IMR-90 (cell line): ENCODE measurements at regions not wholly inside any gene's neighbourhood (a gene's known extent, or its start where the extent isn't known, plus 50 kb on each side); places are given as distances from the start of the nearest gene placed in this dataset.

Experiments
- ATAC-seq: fragments of 200-7000 bp; cut with Tn5 transposase; 2 replicates; pipeline ENCODE4 v1.9.1; 2020; ENCODE audit warnings: low read depth, mild to moderate bottlenecking, moderate library complexity
- BruUV-seq: library from RNA; stranded (reverse); fragments of 400-500 nt; replicated peaks from 2 replicates; lab custom pipeline; 2021; lab: Mats Ljungman, UMichigan
- CTCF ChIA-PET: fragments of 300-600 bp; formaldehyde crosslinking; extraction: SDS; loops from one replicate; lab custom pipeline; 2021; ENCODE audit warnings: antibody characterized with exemption; lab: Yijun Ruan, JAX
- POLR2A ChIA-PET: fragments of 300-600 bp; sonication (Branson Sonifier 250); formaldehyde crosslinking; loops from one replicate; lab custom pipeline; 2022; ENCODE audit warnings: antibody characterized with exemption; ENCODE audit not compliant: unreplicated experiment; lab: Charles Lee
- DNase-seq: peaks from one replicate; pipeline ENCODE4 v3.0.0; 2013
- H2AFZ ChIP-seq: replicated peaks from 2 replicates; pipeline ENCODE3; 2013; ENCODE audit warnings: low read length, mild to moderate bottlenecking; ENCODE audit not compliant: poor library complexity
- H2AK5ac ChIP-seq: 2 replicates; pipeline ENCODE4 v1.6.1; 2013; ENCODE audit warnings: low read depth, low read length, inconsistent platforms
- H2AK9ac ChIP-seq: replicated peaks from 2 replicates; pipeline ENCODE3; 2013; ENCODE audit warnings: mild to moderate bottlenecking, low read depth, low read length, moderate library complexity; ENCODE audit not compliant: poor library complexity
- H2BK120ac ChIP-seq: 2 replicates; pipeline ENCODE4 v1.6.1; 2013; ENCODE audit warnings: low read depth, low read length, inconsistent platforms
- H2BK15ac ChIP-seq: 3 replicates; pipeline ENCODE4 v1.6.1; 2013; ENCODE audit warnings: low read depth, low read length, inconsistent platforms
- H2BK20ac ChIP-seq: 2 replicates; pipeline ENCODE4 v1.6.1; 2013; ENCODE audit warnings: low read depth, mild to moderate bottlenecking, inconsistent platforms, low read length, moderate library complexity
- H2BK5ac ChIP-seq: 2 replicates; pipeline ENCODE4 v1.6.1; 2013; ENCODE audit warnings: mild to moderate bottlenecking, low read depth, low read length, inconsistent platforms; ENCODE audit not compliant: poor library complexity, severe bottlenecking
- H3K14ac ChIP-seq: replicated peaks from 2 replicates; pipeline ENCODE4 v1.6.1; 2013; ENCODE audit warnings: low read depth, low read length, inconsistent platforms
- H3K18ac ChIP-seq: 2 replicates; pipeline ENCODE4 v1.6.1; 2013; ENCODE audit warnings: low read depth, low read length, control low read depth
- H3K23ac ChIP-seq: 2 replicates; pipeline ENCODE4 v1.6.1; 2013; ENCODE audit warnings: low read depth, low read length, inconsistent platforms
- H3K27ac ChIP-seq: 2 replicates; pipeline ENCODE4 v1.5.1; 2013; ENCODE audit warnings: mild to moderate bottlenecking, control low read depth, low read length; ENCODE audit not compliant: insufficient read depth
- H3K27me3 ChIP-seq: 2 replicates; pipeline ENCODE4 v1.6.1; 2013; ENCODE audit warnings: low read length; ENCODE audit not compliant: control insufficient read depth, insufficient read depth
- H3K36me3 ChIP-seq: 2 replicates; pipeline ENCODE4 v1.6.1; 2013; ENCODE audit warnings: low read length, mixed read lengths; ENCODE audit not compliant: control insufficient read depth, insufficient read depth
- H3K4ac ChIP-seq: 2 replicates; pipeline ENCODE4 v1.6.1; 2013; ENCODE audit warnings: low read depth, low read length, inconsistent platforms
- H3K4me1 ChIP-seq: 2 replicates; pipeline ENCODE4 v1.6.1; 2013; ENCODE audit warnings: low read length, mixed read lengths; ENCODE audit not compliant: control insufficient read depth, insufficient read depth
- H3K4me2 ChIP-seq: 2 replicates; pipeline ENCODE4 v1.6.1; 2013; ENCODE audit warnings: low read depth, mild to moderate bottlenecking, control low read depth, low read length, moderate library complexity
- H3K4me3 ChIP-seq: 2 replicates; pipeline ENCODE4 v1.5.1; 2013; ENCODE audit warnings: low read depth, mild to moderate bottlenecking, control low read depth, low read length, moderate library complexity; ENCODE audit not compliant: insufficient read depth
- H3K56ac ChIP-seq: 2 replicates; pipeline ENCODE4 v1.6.1; 2013; ENCODE audit warnings: low read length, inconsistent platforms; ENCODE audit not compliant: insufficient read depth; ENCODE audit errors: extremely low read depth
- H3K79me1 ChIP-seq, 2 experiments: 2 replicates each; pipeline ENCODE4 v1.6.1; 2013; ENCODE audit warnings: low read length in 2 of 2, inconsistent platforms in 1 of 2, low read depth in 1 of 2
- H3K9ac ChIP-seq: 2 replicates; pipeline ENCODE4 v1.6.1; 2013; ENCODE audit warnings: low read depth, low read length, control low read depth
- H3K9me1 ChIP-seq: 2 replicates; pipeline ENCODE4 v1.6.1; 2013; ENCODE audit warnings: low read length, inconsistent platforms; ENCODE audit not compliant: insufficient read depth
- H3K9me3 ChIP-seq: 2 replicates; pipeline ENCODE4 v1.6.1; 2013; ENCODE audit warnings: low read length; ENCODE audit not compliant: control insufficient read depth, insufficient read depth
- H4K20me1 ChIP-seq: 2 replicates; pipeline ENCODE4 v1.6.1; 2013; ENCODE audit warnings: low read length, inconsistent platforms; ENCODE audit not compliant: insufficient read depth
- H4K5ac ChIP-seq: 2 replicates; pipeline ENCODE4 v1.6.1; 2013; ENCODE audit warnings: mild to moderate bottlenecking, low read depth, low read length, control low read depth
- H4K8ac ChIP-seq, 2 experiments: 2 replicates each; pipeline ENCODE4 v1.6.1; 2013; ENCODE audit warnings: low read depth in 2 of 2, low read length in 2 of 2, control low read depth in 1 of 2, inconsistent platforms in 1 of 2
- H4K91ac ChIP-seq: 2 replicates; pipeline ENCODE4 v1.6.1; 2013; ENCODE audit warnings: low read depth, low read length, inconsistent platforms; ENCODE audit not compliant: insufficient read depth
- BHLHE40 ChIP-seq: fragments of 150-350 bp; IDR thresholded peaks from 2 replicates; pipeline ENCODE4 v1.6.1; 2016; ENCODE audit warnings: mild to moderate bottlenecking, low read depth, low read length
- CEBPB ChIP-seq: IDR thresholded peaks from 2 replicates; pipeline ENCODE4 v1.6.1; 2012; ENCODE audit warnings: low read depth, low read length, improper control_type of control experiment
- CHD1 ChIP-seq: IDR thresholded peaks from 2 replicates; pipeline ENCODE4 v1.6.1; 2012; ENCODE audit warnings: low read depth, low read length, improper control_type of control experiment
- CTCF ChIP-seq: conservative IDR thresholded peaks from 2 replicates; pipeline ENCODE4 v1.5.1; 2012; ENCODE audit warnings: mild to moderate bottlenecking, low read depth, low read length, improper control_type of control experiment
- ELK1 ChIP-seq: fragments of 150-350 bp; IDR thresholded peaks from 2 replicates; pipeline ENCODE4 v1.6.1; 2016; ENCODE audit warnings: low read depth, mild to moderate bottlenecking, low read length, moderate library complexity, borderline replicate concordance
- FOS ChIP-seq: fragments of 150-350 bp; IDR thresholded peaks from 2 replicates; pipeline ENCODE4 v1.6.1; 2016; ENCODE audit warnings: low read depth, low read length
- MAFK ChIP-seq: IDR thresholded peaks from 2 replicates; pipeline ENCODE4 v1.6.1; 2012; ENCODE audit warnings: low read depth, low read length, improper control_type of control experiment
- MAZ ChIP-seq: IDR thresholded peaks from 2 replicates; pipeline ENCODE4 v1.6.1; 2012; ENCODE audit warnings: low read depth, mild to moderate bottlenecking, low read length, improper control_type of control experiment, moderate library complexity, borderline replicate concordance
- MXI1 ChIP-seq: IDR thresholded peaks from 2 replicates; pipeline ENCODE4 v1.6.1; 2012; ENCODE audit warnings: low read depth, mild to moderate bottlenecking, low read length, moderate library complexity, borderline replicate concordance
- NFE2L2 ChIP-seq: fragments of 150-350 bp; IDR thresholded peaks from 2 replicates; pipeline ENCODE4 v1.6.1; 2016; ENCODE audit warnings: low read depth, mild to moderate bottlenecking, low read length
- POLR2A ChIP-seq: IDR thresholded peaks from 2 replicates; pipeline ENCODE4 v1.6.1; 2012; ENCODE audit warnings: mild to moderate bottlenecking, low read depth, low read length
- RAD21 ChIP-seq: IDR thresholded peaks from 2 replicates; pipeline ENCODE4 v1.6.1; 2012; ENCODE audit warnings: low read length, improper control_type of control experiment
- RCOR1 ChIP-seq: IDR thresholded peaks from 2 replicates; pipeline ENCODE4 v1.6.1; 2012; ENCODE audit warnings: mild to moderate bottlenecking, low read length, improper control_type of control experiment; ENCODE audit not compliant: insufficient replicate concordance
- RFX5 ChIP-seq: IDR thresholded peaks from 2 replicates; pipeline ENCODE4 v1.8.0; 2012; ENCODE audit warnings: low read depth, mild to moderate bottlenecking, low read length, moderate library complexity
- SMC3 ChIP-seq: fragments of 150-350 bp; IDR thresholded peaks from 2 replicates; pipeline ENCODE4 v1.6.1; 2016; ENCODE audit warnings: low read depth, mild to moderate bottlenecking, antibody characterized with exemption, low read length, moderate library complexity
- WGBS, 2 experiments: methylation state at CpG; one replicate each; pipeline versions ENCODE4 v1.1.5 to v1.1.7; 2013; ENCODE audit warnings: missing lambda C conversion rate in 2 of 2; ENCODE audit not compliant: insufficient read length in 1 of 2; ENCODE audit errors: extremely low coverage in 2 of 2; 5-methylcytosine and 5-hydroxymethylcytosine counted together
- dilution Hi-C: fragments of 300-500 bp; cut with HindIII; formaldehyde crosslinking; loops from one replicate; pipeline ENCODE4 v1.14.3; 2018; ENCODE audit warnings: low sequenced_read_pairs; ENCODE audit not compliant: unreplicated experiment
- in situ Hi-C: fragments of 300-500 bp; cut with MboI; formaldehyde crosslinking; loops from 3 replicates; pipeline ENCODE4 v1.14.3; 2019; ENCODE audit warnings: low sequenced_read_pairs, inconsistent platforms, mixed read lengths
- intact Hi-C: fragments of 100-400 bp; cut with micrococcal nuclease; formaldehyde crosslinking; loops from 2 replicates; pipeline ENCODE4 v1.10.0; 2022
- TF ChIP-seq, protein P1 (sequence below): fragments of 150-350 bp; IDR thresholded peaks from 2 replicates; pipeline ENCODE4 v1.6.1; 2017; ENCODE audit warnings: mild to moderate bottlenecking, antibody characterized with exemption, low read length, low read depth

DNA sequence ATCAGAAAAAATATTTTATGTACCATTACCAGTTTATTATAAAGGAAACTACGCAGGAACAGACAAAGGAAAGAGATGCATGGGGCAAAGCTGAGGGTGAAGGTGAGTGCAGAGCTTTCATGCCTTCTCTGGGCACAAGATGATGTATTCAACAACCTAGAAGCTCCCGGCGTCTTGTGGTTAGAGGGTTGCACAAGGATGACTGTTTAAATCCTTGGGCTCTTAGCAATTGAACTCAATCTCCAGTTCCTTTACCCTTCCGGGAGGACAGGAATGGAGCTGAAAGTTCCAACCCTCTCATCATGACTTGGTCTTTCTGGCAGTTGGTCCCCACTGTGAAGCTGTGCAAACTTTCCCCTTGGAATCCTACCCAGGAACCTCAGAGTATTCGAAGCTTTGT, 542.0 kb downstream of the EPHA3 start:
- BruUV-seq = no TSS peak
- H3K9me3 ChIP-seq = no peaks in the 10 kb centered on the region
- H2AFZ ChIP-seq = no peak overlapping the region
- H4K20me1 ChIP-seq = no peaks in the 10 kb centered on the region
- H4K5ac ChIP-seq = no peak overlapping the region
- no peak overlapping the region for H3K14ac ChIP-seq
- DNase-seq (no peak), ATAC-seq (no peak)
- CTCF ChIA-PET = no interaction called here
- H2AK9ac ChIP-seq = no peak overlapping the region
- no CpG with 5 or more reads among the region's 5 CpGs for WGBS, 2 experiments
- H3K4me2 ChIP-seq = no peak overlapping the region
- H2BK15ac ChIP-seq = no peak overlapping the region
- no peaks in the 10 kb centered on the region for H3K9me1 ChIP-seq
- no peak overlapping the region for H3K9ac ChIP-seq
- H3K4me1 ChIP-seq = no peaks in the 10 kb centered on the region
- no peak overlapping the region for H3K27ac ChIP-seq
- in situ Hi-C loops = no loop called here
- no peak overlapping the region for H3K18ac ChIP-seq
- H4K8ac ChIP-seq = no peak overlapping the region
- no peak overlapping the region for H2BK5ac ChIP-seq
- POLR2A ChIA-PET = no interaction called here
- no peaks in the 10 kb centered on the region for H3K27me3 ChIP-seq
- H3K4me3 ChIP-seq = no peak overlapping the region
- H3K36me3 ChIP-seq = no peaks in the 10 kb centered on the region
- no peak for TF ChIP-seq CHD1
- no peak for TF ChIP-seq BHLHE40
- no peak for TF ChIP-seq MAZ
- no peak for TF ChIP-seq RAD21
- no peak for TF ChIP-seq ELK1
- TF ChIP-seq RFX5 = no peak
- no peak for TF ChIP-seq FOS
- TF ChIP-seq MXI1 = no peak
- TF ChIP-seq, protein P1, sequence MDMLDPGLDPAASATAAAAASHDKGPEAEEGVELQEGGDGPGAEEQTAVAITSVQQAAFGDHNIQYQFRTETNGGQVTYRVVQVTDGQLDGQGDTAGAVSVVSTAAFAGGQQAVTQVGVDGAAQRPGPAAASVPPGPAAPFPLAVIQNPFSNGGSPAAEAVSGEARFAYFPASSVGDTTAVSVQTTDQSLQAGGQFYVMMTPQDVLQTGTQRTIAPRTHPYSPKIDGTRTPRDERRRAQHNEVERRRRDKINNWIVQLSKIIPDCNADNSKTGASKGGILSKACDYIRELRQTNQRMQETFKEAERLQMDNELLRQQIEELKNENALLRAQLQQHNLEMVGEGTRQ = no peak
- TF ChIP-seq CEBPB = no peak
- TF ChIP-seq MAFK = no peak
- TF ChIP-seq NFE2L2 = no peak
- no peak for TF ChIP-seq RCOR1
- TF ChIP-seq SMC3 = no peak
- no peak for TF ChIP-seq POLR2A
- no peak for TF ChIP-seq CTCF
- no peak overlapping the region for H4K91ac ChIP-seq
- H3K4ac ChIP-seq = no peak overlapping the region
- no peak overlapping the region for H3K23ac ChIP-seq
- dilution Hi-C loops = no loop called here
- H2AK5ac ChIP-seq = no peak overlapping the region
- no peaks in the 10 kb centered on the region for H3K79me1 ChIP-seq
- H2BK20ac ChIP-seq = no peak overlapping the region
- H3K56ac ChIP-seq = no peak overlapping the region
- intact Hi-C loops = no loop called here
- no peak overlapping the region for H2BK120ac ChIP-seq
